Endothelial cell of umbilical vein (primary cell): ENCODE measurements at regions not wholly inside any gene's neighbourhood (a gene's known extent, or its start where the extent isn't known, plus 50 kb on each side); places are given as distances from the start of the nearest gene placed in this dataset.

Source experiments
- BruUV-seq: library from RNA; stranded (reverse); fragments of 400-500 nt; replicated peaks from 2 replicates; lab custom pipeline; 2021; lab: Mats Ljungman, UMichigan
- CTCF ChIA-PET: fragments of 300-600, 350-600 bp; sonication (Branson Sonifier 250); formaldehyde crosslinking; loops from one replicate; lab custom pipeline; 2021; ENCODE audit warnings: antibody characterized with exemption, inconsistent platforms; lab: Charles Lee
- POLR2A ChIA-PET: fragments of 300-600, 350-600 bp; sonication (Branson Sonifier 250); formaldehyde crosslinking; loops from one replicate; lab custom pipeline; 2021; ENCODE audit warnings: antibody characterized with exemption, inconsistent platforms; lab: Charles Lee
- DNase-seq: peaks from one replicate; pipeline ENCODE4 v3.0.0-alpha.2; 2011; ENCODE audit warnings: low read depth, low spot score
- FAIRE-seq: peaks from 2 replicates; lab custom pipeline; 2011; peaks lifted over from hg19 to GRCh38; lab: Jason Lieb, UNC
- H2AFZ ChIP-seq: 2 replicates; pipeline ENCODE4 v1.6.0; 2012; ENCODE audit warnings: low read depth, low read length, control low read depth, inconsistent platforms
- H3K27ac ChIP-seq: 2 replicates; pipeline ENCODE4 v1.5.1; 2011; ENCODE audit warnings: low read depth, mild to moderate bottlenecking, control low read depth, low read length, moderate library complexity; ENCODE audit not compliant: insufficient read depth
- H3K27me3 ChIP-seq, 2 experiments: 2 replicates each; pipeline versions ENCODE4 v1.6.0 to v1.6.1; 2011; ENCODE audit warnings: low read length in 2 of 2, mixed read lengths in 1 of 2; ENCODE audit not compliant: control insufficient read depth in 2 of 2, insufficient read depth in 2 of 2
- H3K36me3 ChIP-seq, 2 experiments: 2 replicates in 1 of 2; 3 replicates in 1 of 2; pipeline ENCODE4 v1.5.1; 2011; ENCODE audit warnings: low read length in 2 of 2, mild to moderate bottlenecking in 1 of 2, moderate library complexity in 1 of 2; ENCODE audit not compliant: control insufficient read depth in 2 of 2, insufficient read depth in 2 of 2; ENCODE audit errors: extremely low read depth in 1 of 2
- H3K4me1 ChIP-seq: 3 replicates; pipeline ENCODE4 v1.5.1; 2011; ENCODE audit warnings: mild to moderate bottlenecking, low read length; ENCODE audit not compliant: control insufficient read depth, insufficient read depth; ENCODE audit errors: extremely low read depth
- H3K4me2 ChIP-seq: 2 replicates; pipeline ENCODE4 v1.6.1; 2011; ENCODE audit warnings: low read length, control low read depth, mixed read lengths; ENCODE audit not compliant: insufficient read depth
- H3K4me3 ChIP-seq, 3 experiments: fragments of 200-600 bp in 1 of 3; sonication (generic), shearing (Covaris generic) in 1 of 3; replicated peaks in 1 of 3; 2 replicates each; pipeline ENCODE4 v1.5.1; 2011 to 2016; ENCODE audit warnings: control low read depth in 3 of 3, low read length in 3 of 3, mild to moderate bottlenecking in 2 of 3, inconsistent platforms in 1 of 3, low read depth in 1 of 3, moderate library complexity in 1 of 3; ENCODE audit not compliant: insufficient read depth in 1 of 3
- H3K79me2 ChIP-seq: 2 replicates; pipeline ENCODE4 v1.6.0; 2012; ENCODE audit warnings: low read length, inconsistent platforms; ENCODE audit not compliant: control insufficient read depth, insufficient read depth
- H3K9ac ChIP-seq: replicated peaks from 2 replicates; pipeline ENCODE3; 2011; ENCODE audit warnings: low read length, control low read depth; ENCODE audit not compliant: insufficient read depth; ENCODE audit errors: extremely low read depth
- H3K9me1 ChIP-seq: replicated peaks from 3 replicates; pipeline ENCODE4 v1.6.0; 2011; ENCODE audit warnings: mild to moderate bottlenecking, low read length; ENCODE audit not compliant: control insufficient read depth, insufficient read depth; ENCODE audit errors: extremely low read depth
- H3K9me3 ChIP-seq: replicated peaks from 2 replicates; pipeline ENCODE4 v1.5.1; 2012; ENCODE audit warnings: low read length, inconsistent platforms; ENCODE audit not compliant: control insufficient read depth, insufficient read depth
- H4K20me1 ChIP-seq: replicated peaks from 2 replicates; pipeline ENCODE3; 2011; ENCODE audit warnings: mild to moderate bottlenecking, low read length; ENCODE audit not compliant: control insufficient read depth, insufficient read depth; ENCODE audit errors: extremely low read depth
- EZH2 ChIP-seq: IDR thresholded peaks from 2 replicates; pipeline ENCODE4 v1.6.1; 2012; ENCODE audit warnings: borderline replicate concordance, low read depth, mild to moderate bottlenecking, moderate library complexity, low read length, inconsistent platforms; ENCODE audit not compliant: severe bottlenecking
- FOS ChIP-seq: IDR thresholded peaks from 2 replicates; pipeline ENCODE4 v1.6.1; 2011; ENCODE audit warnings: mild to moderate bottlenecking, low read length, moderate library complexity, borderline replicate concordance; ENCODE audit not compliant: insufficient read depth
- GATA2 ChIP-seq: IDR thresholded peaks from 2 replicates; pipeline ENCODE4 v1.7.0; 2011; ENCODE audit warnings: low read depth, mild to moderate bottlenecking, moderate library complexity, mixed read lengths, low read length; ENCODE audit not compliant: insufficient read length, insufficient read depth
- JUN ChIP-seq: IDR thresholded peaks from 2 replicates; pipeline ENCODE4 v1.6.1; 2011; ENCODE audit warnings: borderline replicate concordance, low read depth; ENCODE audit not compliant: insufficient read length, insufficient read depth
- MYC ChIP-seq: IDR thresholded peaks from one replicate; pipeline ENCODE4 v1.6.1; 2011; ENCODE audit warnings: mild to moderate bottlenecking, low read depth, low read length
- POLR2A ChIP-seq: IDR thresholded peaks from 2 replicates; pipeline ENCODE4 v1.6.1; 2012; ENCODE audit warnings: low read depth, mild to moderate bottlenecking, control low read depth, low read length
- POLR2AphosphoS5 ChIP-seq: IDR thresholded peaks from 2 replicates; pipeline ENCODE4 v1.6.1; 2012; ENCODE audit warnings: low read depth, mild to moderate bottlenecking, control low read depth, low read length, moderate library complexity; ENCODE audit not compliant: insufficient read depth
- dilution Hi-C: fragments of 300-500 bp; cut with MboI; formaldehyde crosslinking; loops from one replicate; pipeline ENCODE4 v1.15.0; 2019; ENCODE audit warnings: low sequenced_read_pairs; ENCODE audit not compliant: extremely low pct_ligation_motif_present
- intact Hi-C: fragments of 100-400 bp; cut with micrococcal nuclease; formaldehyde crosslinking; loops from one replicate; pipeline ENCODE4 v1.10.0; 2022
- TF ChIP-seq, protein P1 (sequence below): IDR thresholded peaks from 2 replicates; pipeline ENCODE4 v1.6.1; 2011; ENCODE audit not compliant: insufficient read depth, insufficient read length
- TF ChIP-seq, protein P2 (sequence below), 2 donors: IDR thresholded peaks; 1 replicate in 1 of 2; 2 replicates in 1 of 2; pipeline ENCODE4 v1.5.1; 2011; ENCODE audit warnings: low read length in 2 of 2, mild to moderate bottlenecking in 2 of 2, moderate library complexity in 2 of 2, control low read depth in 1 of 2, inconsistent platforms in 1 of 2, low read depth in 1 of 2; ENCODE audit not compliant: insufficient read depth in 1 of 2; ENCODE audit errors: extremely low read depth in 1 of 2

DNA sequence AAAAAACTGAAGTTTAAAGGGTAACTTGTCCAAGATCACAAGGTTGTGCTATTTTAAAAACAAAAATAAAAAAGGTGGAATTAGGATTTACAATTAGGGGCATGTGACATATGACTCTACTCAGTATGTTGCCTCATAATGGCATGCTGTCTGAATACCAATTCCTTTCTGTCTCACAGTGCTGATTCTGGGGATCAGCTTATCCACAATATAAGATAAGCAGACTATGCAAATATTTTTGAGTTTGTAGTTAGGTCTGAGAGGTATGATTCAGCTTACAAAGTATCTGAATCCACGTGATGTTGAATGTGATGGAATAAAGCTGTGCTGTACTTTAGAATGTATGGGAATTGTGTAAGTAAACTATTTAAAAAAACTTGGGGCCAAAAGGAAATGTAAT is 216.6 kb downstream of the HHIPL2 start:
- FAIRE-seq (no peak), DNase-seq (no peak)
- no TSS peak for BruUV-seq
- TF ChIP-seq GATA2 (no peak), FOS (no peak), MYC (no peak), POLR2A (no peak), JUN (no peak), POLR2AphosphoS5 (no peak), EZH2 (no peak)
- TF ChIP-seq, protein P1, sequence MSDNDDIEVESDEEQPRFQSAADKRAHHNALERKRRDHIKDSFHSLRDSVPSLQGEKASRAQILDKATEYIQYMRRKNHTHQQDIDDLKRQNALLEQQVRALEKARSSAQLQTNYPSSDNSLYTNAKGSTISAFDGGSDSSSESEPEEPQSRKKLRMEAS = no peak
- TF ChIP-seq, protein P2, sequence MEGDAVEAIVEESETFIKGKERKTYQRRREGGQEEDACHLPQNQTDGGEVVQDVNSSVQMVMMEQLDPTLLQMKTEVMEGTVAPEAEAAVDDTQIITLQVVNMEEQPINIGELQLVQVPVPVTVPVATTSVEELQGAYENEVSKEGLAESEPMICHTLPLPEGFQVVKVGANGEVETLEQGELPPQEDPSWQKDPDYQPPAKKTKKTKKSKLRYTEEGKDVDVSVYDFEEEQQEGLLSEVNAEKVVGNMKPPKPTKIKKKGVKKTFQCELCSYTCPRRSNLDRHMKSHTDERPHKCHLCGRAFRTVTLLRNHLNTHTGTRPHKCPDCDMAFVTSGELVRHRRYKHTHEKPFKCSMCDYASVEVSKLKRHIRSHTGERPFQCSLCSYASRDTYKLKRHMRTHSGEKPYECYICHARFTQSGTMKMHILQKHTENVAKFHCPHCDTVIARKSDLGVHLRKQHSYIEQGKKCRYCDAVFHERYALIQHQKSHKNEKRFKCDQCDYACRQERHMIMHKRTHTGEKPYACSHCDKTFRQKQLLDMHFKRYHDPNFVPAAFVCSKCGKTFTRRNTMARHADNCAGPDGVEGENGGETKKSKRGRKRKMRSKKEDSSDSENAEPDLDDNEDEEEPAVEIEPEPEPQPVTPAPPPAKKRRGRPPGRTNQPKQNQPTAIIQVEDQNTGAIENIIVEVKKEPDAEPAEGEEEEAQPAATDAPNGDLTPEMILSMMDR (IDR thresholded peaks at IDR 0.05; ENCODE audit: extremely low read depth in 1 of 2, insufficient read depth in 1 of 2, low read depth in 1 of 2, low read length in 2 of 2) = no peak
- Histone ChIP-seq H3K9me1 (no peaks in the 10 kb centered on the region), H2AFZ (no peak overlapping the region), H3K27me3 (no peaks in the 10 kb centered on the region), H3K9ac (no peak overlapping the region), H3K4me1 (no peaks in the 10 kb centered on the region), H3K36me3 (no peaks in the 10 kb centered on the region), H3K79me2 (no peaks in the 10 kb centered on the region), H3K9me3 (no peaks in the 10 kb centered on the region), H3K27ac (no peak overlapping the region), H4K20me1 (no peaks in the 10 kb centered on the region), H3K4me3 (no peak overlapping the region), H3K4me2 (no peak overlapping the region)
- intact Hi-C loops = no loop called here
- CTCF ChIA-PET = no interaction called here
- POLR2A ChIA-PET = no interaction called here
- dilution Hi-C loops = no loop called here
